HCT116 (cell line): ENCODE measurements at regions not wholly inside any gene's neighbourhood (a gene's known extent, or its start where the extent isn't known, plus 50 kb on each side); places are given as distances from the start of the nearest gene placed in this dataset.

Experiments used
- ATAC-seq: fragments of 200-7000 bp; cut with Tn5 transposase; 2 replicates; pipeline ENCODE4 v1.9.1; 2020; ENCODE audit warnings: mild to moderate bottlenecking, moderate library complexity
- BruUV-seq: library from RNA; stranded (reverse); fragments of 400-500 nt; replicated peaks from 2 replicates; lab custom pipeline; 2021; lab: Mats Ljungman, UMichigan
- CTCF ChIA-PET: fragments of 300-600 bp; sonication (Branson Sonifier 250); formaldehyde crosslinking; loops from one replicate; lab custom pipeline; 2021; ENCODE audit warnings: antibody characterized with exemption; lab: Charles Lee
- POLR2A ChIA-PET: fragments of 300-600, 350-600 bp; sonication (Branson Sonifier 250); formaldehyde crosslinking; loops from one replicate; lab custom pipeline; 2021; ENCODE audit warnings: antibody characterized with exemption; lab: Charles Lee
- RAD21 ChIA-PET, 2 experiments: fragments of 300-600 bp; sonication (Branson Sonifier 250); formaldehyde crosslinking; loops; one replicate each; lab custom pipeline; 2023; ENCODE audit warnings: low total read pairs in 2 of 2; ENCODE audit not compliant: uncharacterized antibody in 2 of 2, unreplicated experiment in 2 of 2, low non-redundant PET in 1 of 2; lab: Charles Lee
- DNase-seq: peaks from one replicate; pipeline ENCODE4 v3.0.0-alpha.2; 2010; ENCODE audit warnings: low read depth, low spot score
- H2AFZ ChIP-seq: fragments of 200-600 bp; shearing (Covaris generic), sonication (generic); 2 replicates; pipeline ENCODE4 v1.6.1; 2017; ENCODE audit warnings: low read depth, mixed run types, mixed read lengths, antibody characterized with exemption, low read length; ENCODE audit not compliant: poor library complexity, severe bottlenecking
- H3K27ac ChIP-seq: 2 replicates; pipeline ENCODE4 v1.5.1; 2012; ENCODE audit warnings: low read depth, low read length
- H3K27me3 ChIP-seq: fragments of 200-600 bp; sonication (generic); 2 replicates; pipeline ENCODE4 v1.6.1; 2016; ENCODE audit warnings: mixed run types, low read length, mixed read lengths; ENCODE audit not compliant: insufficient read depth
- H3K36me3 ChIP-seq, 2 experiments: fragments of 200-500 bp in 1 of 2; fragments of 200-600 bp in 1 of 2; sonication (Bioruptor generic) in 1 of 2; sonication (generic) in 1 of 2; 2 replicates each; pipeline versions ENCODE4 v1.5.1 to v1.6.1; 2014 to 2016; ENCODE audit warnings: low read length in 2 of 2, inconsistent platforms in 1 of 2, mixed read lengths in 1 of 2, mixed run types in 1 of 2; ENCODE audit not compliant: insufficient read depth in 2 of 2, control insufficient read depth in 1 of 2
- H3K4me1 ChIP-seq, 2 experiments: fragments of 200-600 bp in 1 of 2; sonication (generic) in 1 of 2; 2 replicates each; pipeline versions ENCODE4 v1.5.1 to v1.6.1; 2012 to 2017; ENCODE audit warnings: low read length in 2 of 2, inconsistent platforms in 1 of 2, mild to moderate bottlenecking in 1 of 2, mixed read lengths in 1 of 2, mixed run types in 1 of 2, moderate library complexity in 1 of 2; ENCODE audit not compliant: insufficient read depth in 2 of 2, control insufficient read depth in 1 of 2
- H3K4me2 ChIP-seq: fragments of 200-600 bp; sonication (generic); 2 replicates; pipeline ENCODE4 v1.6.1; 2017; ENCODE audit warnings: mixed run types, low read length, mixed read lengths
- H3K4me3 ChIP-seq, 2 experiments: fragments of 200-600 bp in 1 of 2; sonication (generic) in 1 of 2; replicated peaks in 1 of 2; 2 replicates each; pipeline ENCODE4 v1.5.1; 2011 to 2016; ENCODE audit warnings: low read length in 2 of 2, control low read depth in 1 of 2, low read depth in 1 of 2, mild to moderate bottlenecking in 1 of 2, mixed read lengths in 1 of 2, mixed run types in 1 of 2
- H3K79me2 ChIP-seq: fragments of 200-600 bp; sonication (generic); 2 replicates; pipeline ENCODE4 v1.6.1; 2017; ENCODE audit warnings: mild to moderate bottlenecking, mixed run types, low read length, moderate library complexity, mixed read lengths; ENCODE audit not compliant: insufficient read depth
- H3K9ac ChIP-seq: fragments of 200-600 bp; sonication (generic); 2 replicates; pipeline ENCODE4 v1.6.1; 2016; ENCODE audit warnings: low read length, mixed read lengths
- H3K9me2 ChIP-seq: fragments of 200-600 bp; sonication (generic), shearing (Covaris generic); 2 replicates; pipeline ENCODE4 v1.6.1; 2017; ENCODE audit warnings: mixed run types, mild to moderate bottlenecking, moderate library complexity; ENCODE audit not compliant: insufficient read depth
- H3K9me3 ChIP-seq, 2 experiments: fragments of 200-500 bp in 1 of 2; fragments of 200-600 bp in 1 of 2; sonication (Bioruptor generic) in 1 of 2; sonication (generic) in 1 of 2; 2 replicates each; pipeline ENCODE4 v1.6.1; 2014 to 2017; ENCODE audit warnings: low read length in 2 of 2, mixed read lengths in 2 of 2, inconsistent platforms in 1 of 2, low read depth in 1 of 2, mild to moderate bottlenecking in 1 of 2, mixed run types in 1 of 2, moderate library complexity in 1 of 2; ENCODE audit not compliant: control insufficient read depth in 1 of 2, insufficient read depth in 1 of 2
- H4K20me1 ChIP-seq: fragments of 200-600 bp; sonication (generic), shearing (Covaris generic); 2 replicates; pipeline ENCODE4 v1.6.1; 2017; ENCODE audit warnings: mixed run types, mild to moderate bottlenecking, moderate library complexity; ENCODE audit not compliant: insufficient read depth
- CEBPB ChIP-seq: IDR thresholded peaks from 2 replicates; pipeline ENCODE4 v1.6.1; 2012; ENCODE audit warnings: low read depth
- JUND ChIP-seq: IDR thresholded peaks from 2 replicates; pipeline ENCODE4 v1.6.1; 2012
- REST ChIP-seq: IDR thresholded peaks from 2 replicates; pipeline ENCODE4 v1.6.1; 2012; ENCODE audit warnings: low read depth
- intact Hi-C: fragments of 100-400 bp; cut with micrococcal nuclease; formaldehyde crosslinking; loops from 2 replicates; pipeline ENCODE4 v1.10.0; 2022

GRCh38 chr2:138395565-138396306, 105.8 kb upstream of the SPOPL start:
- CTCF ChIA-PET = no interaction called here
- RAD21 ChIA-PET = no interaction called here

More at GRCh38 chr2:138395565-138396306, 105.8 kb upstream of the SPOPL start:
- H3K36me3 ChIP-seq = no peaks in the 10 kb centered on the region
- DNase-seq (no peak), ATAC-seq (peak; percentile 25; the same call in 1 of the 2 replicates)
- H3K9me3 ChIP-seq = no peaks in the 10 kb centered on the region
- peaks cover 0 to 12% of the 10 kb centered on the region in 2 experiments; a peak in 1 of 4 replicates for H3K4me1 ChIP-seq
- no peaks in the 10 kb centered on the region for H4K20me1 ChIP-seq
- POLR2A ChIA-PET = no interaction called here
- intact Hi-C loops = no loop called here
- peak; percentile 46; the same call in 1 of the 2 replicates for TF ChIP-seq JUND
- peak; percentile 52; the same call in 1 of the 2 replicates for TF ChIP-seq CEBPB
- TF ChIP-seq REST = no peak
- no peaks in the 10 kb centered on the region for H3K9me2 ChIP-seq
- no peaks in the 10 kb centered on the region for H3K79me2 ChIP-seq
- no peak overlapping the region for H3K27ac ChIP-seq
- no peak overlapping the region for H3K9ac ChIP-seq
- 0 out of 2 replicates have a peak overlapping the region, but pooled peaks have one; percentile 5 for H3K4me2 ChIP-seq
- no peak overlapping the region for H3K4me3 ChIP-seq
- H2AFZ ChIP-seq = no peak overlapping the region
- BruUV-seq = no TSS peak
- H3K27me3 ChIP-seq = no peaks in the 10 kb centered on the region
